Endodermal cell (in vitro differentiated cells): ENCODE measurements at regions not wholly inside any gene's neighbourhood (a gene's known extent, or its start where the extent isn't known, plus 50 kb on each side); places are given as distances from the start of the nearest gene placed in this dataset.

Experiments
- DNase-seq: peaks from one replicate; pipeline ENCODE4 v3.0.0-alpha.2; 2017
- H3K27ac ChIP-seq: 2 replicates; pipeline ENCODE4 v1.5.1; 2013; ENCODE audit warnings: mild to moderate bottlenecking, low read depth, low read length, moderate library complexity
- H3K27me3 ChIP-seq: 2 replicates; pipeline ENCODE4 v1.6.1; 2013; ENCODE audit warnings: mild to moderate bottlenecking, low read length, moderate library complexity; ENCODE audit not compliant: insufficient read depth, control insufficient read depth, poor library complexity, severe bottlenecking
- H3K36me3 ChIP-seq: 2 replicates; pipeline ENCODE4 v1.7.0; 2013; ENCODE audit warnings: mild to moderate bottlenecking, low read length, moderate library complexity; ENCODE audit not compliant: control insufficient read depth, insufficient read depth
- H3K4me1 ChIP-seq: one replicate; pipeline ENCODE4 v1.7.0; 2013; ENCODE audit warnings: low read length; ENCODE audit not compliant: control insufficient read depth, insufficient read depth
- H3K4me3 ChIP-seq: 2 replicates; pipeline ENCODE4 v1.5.1; 2013; ENCODE audit warnings: mild to moderate bottlenecking, low read length, moderate library complexity
- H3K9ac ChIP-seq: 2 replicates; pipeline ENCODE4 v1.6.1; 2013; ENCODE audit warnings: mild to moderate bottlenecking, low read length, moderate library complexity; ENCODE audit not compliant: poor library complexity, severe bottlenecking; ENCODE audit errors: extremely low read depth
- H3K9me3 ChIP-seq: 2 replicates; pipeline ENCODE4 v1.6.1; 2013; ENCODE audit warnings: mild to moderate bottlenecking, low read length, moderate library complexity; ENCODE audit not compliant: control insufficient read depth
- H3K27ac Mint-ChIP-seq: 2 replicates; pipeline ENCODE4 v1.8.0; 2020; ENCODE audit warnings: mixed read lengths
- H3K27me3 Mint-ChIP-seq: 2 replicates; pipeline ENCODE4 v1.8.0; 2021; ENCODE audit warnings: mild to moderate bottlenecking, mixed read lengths; ENCODE audit not compliant: insufficient read depth
- H3K36me3 Mint-ChIP-seq: 2 replicates; pipeline ENCODE4 v1.8.0; 2020; ENCODE audit warnings: low read depth, mixed read lengths
- H3K4me1 Mint-ChIP-seq: 2 replicates; pipeline ENCODE4 v1.8.0; 2020; ENCODE audit warnings: mixed read lengths
- H3K4me3 Mint-ChIP-seq: 2 replicates; pipeline ENCODE4 v1.8.0; 2020; ENCODE audit warnings: mild to moderate bottlenecking, moderate library complexity, mixed read lengths
- H3K9me3 Mint-ChIP-seq: 2 replicates; pipeline ENCODE4 v1.8.0; 2020; ENCODE audit warnings: mild to moderate bottlenecking, mixed read lengths
- WGBS, 2 experiments: methylation state at CpG; one replicate each; pipeline versions ENCODE4 v1.1.5 to v1.1.7; 2013; ENCODE audit warnings: missing lambda C conversion rate in 2 of 2, mixed read lengths in 1 of 2; ENCODE audit not compliant: insufficient coverage in 1 of 2, insufficient read length in 1 of 2; 5-methylcytosine and 5-hydroxymethylcytosine counted together
- TF ChIP-seq, protein P1 (sequence below): fragments of 200-600 bp; sonication (generic); conservative IDR thresholded peaks from 2 replicates; pipeline ENCODE4 v1.5.0; 2021; ENCODE audit warnings: antibody characterized with exemption, mild to moderate bottlenecking

DNA sequence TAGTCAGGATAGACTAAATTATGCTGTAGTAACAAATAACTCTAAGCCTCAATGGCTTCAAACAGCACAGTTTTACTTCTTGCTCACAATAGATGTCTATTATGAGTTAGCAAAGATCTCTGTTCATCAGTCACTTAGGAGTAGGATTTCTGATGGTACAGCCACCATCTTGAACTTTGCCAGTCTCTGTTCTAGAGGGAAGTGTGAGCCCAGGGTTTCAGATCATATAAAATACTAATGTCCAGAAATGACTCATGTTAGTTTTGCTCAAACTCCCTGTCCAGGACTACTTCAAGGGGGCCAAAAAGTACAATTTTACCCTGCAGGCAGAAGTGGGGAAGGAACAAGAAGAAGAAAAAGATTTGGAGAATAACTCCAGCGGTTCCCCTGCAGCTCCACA is 77.1 kb upstream of the LSM6 start:
- Histone ChIP-seq H3K36me3 (no peaks in the 10 kb centered on the region), H3K27me3 (no peaks in the 10 kb centered on the region), H3K4me3 (no peak overlapping the region), H3K27ac (no peak overlapping the region), H3K9me3 (no peaks in the 10 kb centered on the region), H3K4me1 (no peaks in the 10 kb centered on the region), H3K9ac (no peak overlapping the region)
- Mint-ChIP-seq H3K36me3 (no peaks in the 10 kb centered on the region), H3K4me1 (no peaks in the 10 kb centered on the region), H3K27me3 (no peaks in the 10 kb centered on the region), H3K27ac (no peak overlapping the region), H3K4me3 (no peak overlapping the region), H3K9me3 (no peaks in the 10 kb centered on the region)
- 97% methylated on average over 1 of the region's 1 CpG; no CpG with 5 or more reads in 1 of the 2 experiments for WGBS, 2 experiments
- TF ChIP-seq, protein P1, sequence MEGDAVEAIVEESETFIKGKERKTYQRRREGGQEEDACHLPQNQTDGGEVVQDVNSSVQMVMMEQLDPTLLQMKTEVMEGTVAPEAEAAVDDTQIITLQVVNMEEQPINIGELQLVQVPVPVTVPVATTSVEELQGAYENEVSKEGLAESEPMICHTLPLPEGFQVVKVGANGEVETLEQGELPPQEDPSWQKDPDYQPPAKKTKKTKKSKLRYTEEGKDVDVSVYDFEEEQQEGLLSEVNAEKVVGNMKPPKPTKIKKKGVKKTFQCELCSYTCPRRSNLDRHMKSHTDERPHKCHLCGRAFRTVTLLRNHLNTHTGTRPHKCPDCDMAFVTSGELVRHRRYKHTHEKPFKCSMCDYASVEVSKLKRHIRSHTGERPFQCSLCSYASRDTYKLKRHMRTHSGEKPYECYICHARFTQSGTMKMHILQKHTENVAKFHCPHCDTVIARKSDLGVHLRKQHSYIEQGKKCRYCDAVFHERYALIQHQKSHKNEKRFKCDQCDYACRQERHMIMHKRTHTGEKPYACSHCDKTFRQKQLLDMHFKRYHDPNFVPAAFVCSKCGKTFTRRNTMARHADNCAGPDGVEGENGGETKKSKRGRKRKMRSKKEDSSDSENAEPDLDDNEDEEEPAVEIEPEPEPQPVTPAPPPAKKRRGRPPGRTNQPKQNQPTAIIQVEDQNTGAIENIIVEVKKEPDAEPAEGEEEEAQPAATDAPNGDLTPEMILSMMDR = no peak
- no peak for DNase-seq

DNA sequence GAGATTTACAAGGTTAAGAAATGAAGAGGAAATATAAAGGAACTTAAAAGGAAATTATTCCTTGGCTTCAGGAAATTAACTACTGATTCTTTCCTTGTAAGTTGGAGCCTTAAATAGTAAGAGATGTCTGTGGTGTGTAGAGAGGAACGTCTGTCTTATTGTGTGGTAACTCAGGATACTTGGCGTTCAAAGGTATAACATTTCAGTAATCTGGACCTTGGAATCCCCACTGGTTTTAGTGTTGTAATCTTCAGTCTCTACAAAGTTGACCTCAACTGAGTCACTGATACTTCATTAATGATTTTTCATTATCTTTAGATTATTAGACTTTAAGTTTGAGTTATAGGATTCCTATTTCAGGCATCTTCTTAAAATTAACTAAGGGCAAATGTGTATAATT is 79.1 kb upstream of the LSM6 start:
- 96% methylated on average over 2 of the region's 2 CpGs; no CpG with 5 or more reads in 1 of the 2 experiments for WGBS, 2 experiments
- no peaks in the 10 kb centered on the region for H3K36me3 Mint-ChIP-seq
- no peak overlapping the region for H3K27ac Mint-ChIP-seq
- Histone ChIP-seq H3K9ac (no peak overlapping the region), H3K4me1 (no peaks in the 10 kb centered on the region), H3K36me3 (no peaks in the 10 kb centered on the region), H3K4me3 (no peak overlapping the region), H3K27me3 (no peaks in the 10 kb centered on the region), H3K9me3 (no peaks in the 10 kb centered on the region), H3K27ac (no peak overlapping the region)
- H3K27me3 Mint-ChIP-seq = no peaks in the 10 kb centered on the region
- TF ChIP-seq, protein P1 = no peak
- H3K9me3 Mint-ChIP-seq = no peaks in the 10 kb centered on the region
- no peak for DNase-seq
- no peaks in the 10 kb centered on the region for H3K4me1 Mint-ChIP-seq
- H3K4me3 Mint-ChIP-seq = no peak overlapping the region

DNA sequence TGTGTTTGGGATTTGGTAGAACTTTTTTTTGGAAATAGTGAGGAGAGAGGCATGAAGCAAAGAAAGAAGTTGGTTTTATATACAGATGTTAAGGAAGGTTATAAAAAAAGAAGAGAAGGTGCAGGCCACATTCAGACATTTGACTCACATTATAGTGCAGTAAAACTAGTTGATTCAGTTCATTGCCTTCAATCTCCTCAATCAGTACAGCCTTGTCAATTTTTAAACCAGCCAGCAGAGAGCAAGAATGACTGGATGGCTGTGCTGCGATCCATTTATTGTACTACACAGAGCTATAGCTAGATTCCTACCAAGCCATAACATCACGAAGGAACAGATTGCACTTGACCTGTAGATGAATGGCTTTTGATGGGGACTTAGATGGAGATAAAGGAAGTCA is 79.7 kb upstream of the LSM6 start:
- no peaks in the 10 kb centered on the region for H3K27me3 ChIP-seq
- H3K4me1 ChIP-seq = no peaks in the 10 kb centered on the region
- H3K36me3 ChIP-seq = no peaks in the 10 kb centered on the region
- no peak overlapping the region for H3K27ac Mint-ChIP-seq
- H3K27me3 Mint-ChIP-seq = no peaks in the 10 kb centered on the region
- H3K9ac ChIP-seq = no peak overlapping the region
- H3K4me1 Mint-ChIP-seq = no peaks in the 10 kb centered on the region
- no peaks in the 10 kb centered on the region for H3K9me3 ChIP-seq
- no peaks in the 10 kb centered on the region for H3K9me3 Mint-ChIP-seq
- DNase-seq = no peak
- no peak overlapping the region for H3K4me3 Mint-ChIP-seq
- TF ChIP-seq, protein P1 = no peak
- no peaks in the 10 kb centered on the region for H3K36me3 Mint-ChIP-seq
- WGBS, 2 experiments = 98 to 100% methylated on average over 2 of the region's 2 CpGs
- H3K27ac ChIP-seq = no peak overlapping the region
- no peak overlapping the region for H3K4me3 ChIP-seq
